GM12878 (cell line): ENCODE measurements at regions not wholly inside any gene's neighbourhood (a gene's known extent, or its start where the extent isn't known, plus 50 kb on each side); places are given as distances from the start of the nearest gene placed in this dataset.
A peak's percentile ranks its signal among the peaks of the same experiment; 100 is the strongest.

Experiments used
- ATAC-seq: fragments of 200-7000 bp; cut with Tn5 transposase; 3 replicates; pipeline ENCODE4 v1.9.1; 2020; ENCODE audit warnings: mild to moderate bottlenecking, moderate library complexity
- BruUV-seq: library from RNA; stranded (reverse); fragments of 400-500 nt; replicated peaks from 2 replicates; lab custom pipeline; 2021; lab: Mats Ljungman, UMichigan
- CTCF ChIA-PET: fragments of 300-600 bp; sonication (Branson Sonifier 250); formaldehyde crosslinking; extraction: SDS; loops from one replicate; lab custom pipeline; 2021; ENCODE audit warnings: inconsistent platforms; lab: Yijun Ruan, JAX
- POLR2A ChIA-PET: fragments of 350-600 bp; formaldehyde crosslinking; extraction: SDS; loops from one replicate; lab custom pipeline; 2021; ENCODE audit warnings: inconsistent platforms; lab: Charles Lee
- RAD21 ChIA-PET: fragments of 300-600 bp; sonication (Branson Sonifier 250); formaldehyde crosslinking; loops from one replicate; lab custom pipeline; 2023; ENCODE audit warnings: antibody characterized with exemption; ENCODE audit not compliant: unreplicated experiment; lab: Charles Lee
- SMC1A ChIA-PET: fragments of 300-600 bp; sonication (Branson Sonifier 250); formaldehyde crosslinking; loops from one replicate; lab custom pipeline; 2023; ENCODE audit not compliant: unreplicated experiment, uncharacterized antibody; lab: Charles Lee
- DNase-seq: peaks from one replicate; pipeline ENCODE4 v3.0.0-alpha.2; 2011; ENCODE audit warnings: low read depth, low spot score
- FAIRE-seq: peaks from 3 replicates; lab custom pipeline; 2011; peaks lifted over from hg19 to GRCh38; lab: Jason Lieb, UNC
- H2AFZ ChIP-seq: 2 replicates; pipeline ENCODE4 v1.6.0; 2011; ENCODE audit warnings: low read depth, low read length, control low read depth; ENCODE audit not compliant: control insufficient read depth
- H3K27ac ChIP-seq: 2 replicates; pipeline ENCODE4 v1.5.1; 2011; ENCODE audit warnings: control low read depth; ENCODE audit not compliant: control insufficient read depth, insufficient read depth
- H3K27me3 ChIP-seq, 2 experiments: replicated peaks in 1 of 2; 2 replicates each; pipeline versions ENCODE4 v1.6.0 to v1.6.1; 2011; ENCODE audit warnings: low read length in 1 of 2; ENCODE audit not compliant: control insufficient read depth in 2 of 2, insufficient read depth in 2 of 2
- H3K36me3 ChIP-seq, 2 experiments: 2 replicates each; pipeline ENCODE4 v1.5.1; 2011; ENCODE audit warnings: low read length in 1 of 2; ENCODE audit not compliant: control insufficient read depth in 2 of 2, insufficient read depth in 2 of 2
- H3K4me1 ChIP-seq: 2 replicates; pipeline ENCODE4 v1.6.1; 2011; ENCODE audit warnings: mild to moderate bottlenecking, low read length, moderate library complexity, mixed read lengths; ENCODE audit not compliant: control insufficient read depth, insufficient read depth
- H3K4me2 ChIP-seq: 2 replicates; pipeline ENCODE4 v1.6.0; 2011; ENCODE audit warnings: control low read depth; ENCODE audit not compliant: control insufficient read depth, insufficient read depth
- H3K4me3 ChIP-seq: fragments of 200-600 bp; sonication (generic); 2 replicates; pipeline ENCODE4 v1.5.1; 2016
- H3K79me2 ChIP-seq: 2 replicates; pipeline ENCODE4 v1.6.0; 2011; ENCODE audit warnings: low read length; ENCODE audit not compliant: control insufficient read depth, insufficient read depth
- H3K9ac ChIP-seq: 2 replicates; pipeline ENCODE4 v1.8.0; 2011; ENCODE audit warnings: low read length, control low read depth, mixed read lengths; ENCODE audit not compliant: control insufficient read depth, insufficient read depth
- H3K9me3 ChIP-seq: replicated peaks from 3 replicates; pipeline ENCODE4 v1.5.1; 2011; ENCODE audit warnings: mild to moderate bottlenecking, low read length; ENCODE audit not compliant: control insufficient read depth, insufficient read depth
- H4K20me1 ChIP-seq: 2 replicates; pipeline ENCODE4 v1.6.0; 2011; ENCODE audit not compliant: control insufficient read depth, insufficient read depth
- CHD1 ChIP-seq: IDR thresholded peaks from 2 replicates; pipeline ENCODE4 v1.6.1; 2012; ENCODE audit warnings: low read depth, low read length, improper control_type of control experiment
- ETV6 ChIP-seq, 2 experiments: fragments of 450-650 bp in 1 of 2; IDR thresholded peaks in 1 of 2; conservative IDR thresholded peaks in 1 of 2; 2 replicates each; pipeline ENCODE4 v1.6.1; 2014; ENCODE audit warnings: antibody characterized with exemption in 1 of 2, borderline replicate concordance in 1 of 2, low read depth in 1 of 2, mild to moderate bottlenecking in 1 of 2, moderate library complexity in 1 of 2
- MEF2A ChIP-seq: IDR thresholded peaks from 2 replicates; pipeline ENCODE4 v1.6.1; 2011; ENCODE audit warnings: low read depth, mild to moderate bottlenecking, low read length, moderate library complexity; ENCODE audit not compliant: insufficient read depth
- NBN ChIP-seq: fragments of 450-650 bp; IDR thresholded peaks from 2 replicates; pipeline ENCODE4 v1.6.1; 2016
- NFIC ChIP-seq: IDR thresholded peaks from 2 replicates; pipeline ENCODE4 v1.6.1; 2012; ENCODE audit warnings: low read depth, mild to moderate bottlenecking, inconsistent platforms, low read length, moderate library complexity
- WGBS: methylation state at CpG from one replicate; pipeline ENCODE4 v1.1.6; 2016; ENCODE audit warnings: low lambda C conversion rate; ENCODE audit not compliant: insufficient replicate concordance, insufficient coverage; ENCODE audit errors: missing lambda C conversion rate; 5-methylcytosine and 5-hydroxymethylcytosine counted together
- in situ Hi-C: fragments of 300-500 bp; cut with MboI; formaldehyde crosslinking; loops from 9 replicates; pipeline ENCODE4 v1.14.3; 2018; ENCODE audit warnings: mixed read lengths
- intact Hi-C: fragments of 100-400 bp; cut with micrococcal nuclease; formaldehyde crosslinking; loops from one replicate; pipeline ENCODE4 v1.14.2; 2022; ENCODE audit not compliant: unreplicated experiment
- TF ChIP-seq, protein P1 (sequence below): IDR thresholded peaks from 2 replicates; pipeline ENCODE4 v1.6.1; 2011; ENCODE audit warnings: low read depth, mild to moderate bottlenecking, low read length, moderate library complexity, borderline replicate concordance; ENCODE audit errors: extremely low read depth
- TF ChIP-seq, protein P2 (sequence below): fragments of 450-650 bp; IDR thresholded peaks from 2 replicates; pipeline ENCODE4 v1.6.1; 2018; ENCODE audit warnings: borderline replicate concordance, mild to moderate bottlenecking; ENCODE audit not compliant: partially characterized antibody
- TF ChIP-seq, protein P3 (sequence below): IDR thresholded peaks from 2 replicates; pipeline ENCODE4 v1.6.1; 2012; ENCODE audit warnings: low read depth, low read length, improper control_type of control experiment
- TF ChIP-seq, protein P4 (sequence below): fragments of 450-650 bp; IDR thresholded peaks from 2 replicates; pipeline ENCODE4 v1.6.1; 2017; ENCODE audit warnings: mild to moderate bottlenecking, moderate library complexity

DNA sequence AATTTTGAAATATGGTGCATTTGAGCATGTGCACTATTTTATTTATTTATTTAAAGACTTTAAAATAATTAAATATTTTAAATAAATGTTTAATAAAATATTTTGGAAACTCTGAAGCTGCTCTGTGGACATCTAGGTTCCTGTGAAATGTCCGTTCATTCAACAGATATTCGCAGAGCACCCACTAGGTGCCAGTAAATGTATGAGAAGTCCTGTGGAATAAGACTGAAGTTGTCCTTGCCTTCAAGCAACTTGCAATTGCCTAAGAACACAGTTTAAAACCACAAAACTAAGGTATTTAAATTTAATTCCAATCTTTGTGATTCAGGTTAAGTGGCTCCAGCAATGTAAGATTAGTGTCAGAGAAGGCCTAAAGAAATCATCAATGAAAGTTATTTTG, 306.7 kb downstream of the GBA3 start:
- Histone ChIP-seq H4K20me1 (no peaks in the 10 kb centered on the region), H3K4me2 (no peak overlapping the region), H3K27me3 (no peaks in the 10 kb centered on the region), H3K36me3 (no peaks in the 10 kb centered on the region)
- TF ChIP-seq, protein P1, sequence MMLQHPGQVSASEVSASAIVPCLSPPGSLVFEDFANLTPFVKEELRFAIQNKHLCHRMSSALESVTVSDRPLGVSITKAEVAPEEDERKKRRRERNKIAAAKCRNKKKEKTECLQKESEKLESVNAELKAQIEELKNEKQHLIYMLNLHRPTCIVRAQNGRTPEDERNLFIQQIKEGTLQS: no peak
- TF ChIP-seq NFIC (no peak), ETV6 (conservative IDR thresholded peaks at IDR 0.05 in 1 of 2, IDR thresholded peaks at IDR 0.05 in 1 of 2; ENCODE audit: borderline replicate concordance in 1 of 2, low read depth in 1 of 2) (no peak), NBN (no peak), CHD1 (no peak), MEF2A (no peak)
- TF ChIP-seq, protein P2, sequence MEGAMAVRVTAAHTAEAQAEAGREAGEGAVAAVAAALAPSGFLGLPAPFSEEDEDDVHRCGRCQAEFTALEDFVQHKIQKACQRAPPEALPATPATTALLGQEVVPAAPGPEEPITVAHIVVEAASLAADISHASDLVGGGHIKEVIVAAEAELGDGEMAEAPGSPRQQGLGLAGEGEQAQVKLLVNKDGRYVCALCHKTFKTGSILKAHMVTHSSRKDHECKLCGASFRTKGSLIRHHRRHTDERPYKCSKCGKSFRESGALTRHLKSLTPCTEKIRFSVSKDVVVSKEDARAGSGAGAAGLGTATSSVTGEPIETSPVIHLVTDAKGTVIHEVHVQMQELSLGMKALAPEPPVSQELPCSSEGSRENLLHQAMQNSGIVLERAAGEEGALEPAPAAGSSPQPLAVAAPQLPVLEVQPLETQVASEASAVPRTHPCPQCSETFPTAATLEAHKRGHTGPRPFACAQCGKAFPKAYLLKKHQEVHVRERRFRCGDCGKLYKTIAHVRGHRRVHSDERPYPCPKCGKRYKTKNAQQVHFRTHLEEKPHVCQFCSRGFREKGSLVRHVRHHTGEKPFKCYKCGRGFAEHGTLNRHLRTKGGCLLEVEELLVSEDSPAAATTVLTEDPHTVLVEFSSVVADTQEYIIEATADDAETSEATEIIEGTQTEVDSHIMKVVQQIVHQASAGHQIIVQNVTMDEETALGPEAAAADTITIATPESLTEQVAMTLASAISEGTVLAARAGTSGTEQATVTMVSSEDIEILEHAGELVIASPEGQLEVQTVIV: no peak
- TF ChIP-seq, protein P3, sequence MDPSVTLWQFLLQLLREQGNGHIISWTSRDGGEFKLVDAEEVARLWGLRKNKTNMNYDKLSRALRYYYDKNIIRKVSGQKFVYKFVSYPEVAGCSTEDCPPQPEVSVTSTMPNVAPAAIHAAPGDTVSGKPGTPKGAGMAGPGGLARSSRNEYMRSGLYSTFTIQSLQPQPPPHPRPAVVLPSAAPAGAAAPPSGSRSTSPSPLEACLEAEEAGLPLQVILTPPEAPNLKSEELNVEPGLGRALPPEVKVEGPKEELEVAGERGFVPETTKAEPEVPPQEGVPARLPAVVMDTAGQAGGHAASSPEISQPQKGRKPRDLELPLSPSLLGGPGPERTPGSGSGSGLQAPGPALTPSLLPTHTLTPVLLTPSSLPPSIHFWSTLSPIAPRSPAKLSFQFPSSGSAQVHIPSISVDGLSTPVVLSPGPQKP: no peak
- TF ChIP-seq, protein P4, sequence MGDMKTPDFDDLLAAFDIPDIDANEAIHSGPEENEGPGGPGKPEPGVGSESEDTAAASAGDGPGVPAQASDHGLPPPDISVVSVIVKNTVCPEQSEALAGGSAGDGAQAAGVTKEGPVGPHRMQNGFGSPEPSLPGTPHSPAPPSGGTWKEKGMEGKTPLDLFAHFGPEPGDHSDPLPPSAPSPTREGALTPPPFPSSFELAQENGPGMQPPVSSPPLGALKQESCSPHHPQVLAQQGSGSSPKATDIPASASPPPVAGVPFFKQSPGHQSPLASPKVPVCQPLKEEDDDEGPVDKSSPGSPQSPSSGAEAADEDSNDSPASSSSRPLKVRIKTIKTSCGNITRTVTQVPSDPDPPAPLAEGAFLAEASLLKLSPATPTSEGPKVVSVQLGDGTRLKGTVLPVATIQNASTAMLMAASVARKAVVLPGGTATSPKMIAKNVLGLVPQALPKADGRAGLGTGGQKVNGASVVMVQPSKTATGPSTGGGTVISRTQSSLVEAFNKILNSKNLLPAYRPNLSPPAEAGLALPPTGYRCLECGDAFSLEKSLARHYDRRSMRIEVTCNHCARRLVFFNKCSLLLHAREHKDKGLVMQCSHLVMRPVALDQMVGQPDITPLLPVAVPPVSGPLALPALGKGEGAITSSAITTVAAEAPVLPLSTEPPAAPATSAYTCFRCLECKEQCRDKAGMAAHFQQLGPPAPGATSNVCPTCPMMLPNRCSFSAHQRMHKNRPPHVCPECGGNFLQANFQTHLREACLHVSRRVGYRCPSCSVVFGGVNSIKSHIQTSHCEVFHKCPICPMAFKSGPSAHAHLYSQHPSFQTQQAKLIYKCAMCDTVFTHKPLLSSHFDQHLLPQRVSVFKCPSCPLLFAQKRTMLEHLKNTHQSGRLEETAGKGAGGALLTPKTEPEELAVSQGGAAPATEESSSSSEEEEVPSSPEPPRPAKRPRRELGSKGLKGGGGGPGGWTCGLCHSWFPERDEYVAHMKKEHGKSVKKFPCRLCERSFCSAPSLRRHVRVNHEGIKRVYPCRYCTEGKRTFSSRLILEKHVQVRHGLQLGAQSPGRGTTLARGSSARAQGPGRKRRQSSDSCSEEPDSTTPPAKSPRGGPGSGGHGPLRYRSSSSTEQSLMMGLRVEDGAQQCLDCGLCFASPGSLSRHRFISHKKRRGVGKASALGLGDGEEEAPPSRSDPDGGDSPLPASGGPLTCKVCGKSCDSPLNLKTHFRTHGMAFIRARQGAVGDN: no peak
- TF ChIP-seq, all 136 proteins: peak for 0
- FAIRE-seq (no peak), DNase-seq (no peak), ATAC-seq (0 out of 3 replicates have a peak, but pooled peaks have one; percentile 27)
- H3K79me2 ChIP-seq: no peaks in the 10 kb centered on the region
- BruUV-seq: no TSS peak
- RAD21 ChIA-PET: no interaction called here
- SMC1A ChIA-PET: interaction anchor here (1.2 kb wide), 1 partner anchor 105 kb away, joined by 3 read pairs; no protein-coding TSS in a partner anchor
- POLR2A ChIA-PET: no interaction called here
- CTCF ChIA-PET: interaction anchor here (1.2 kb wide), 1 partner anchor 136 kb away, joined by 6 read pairs; no protein-coding TSS in a partner anchor
- in situ Hi-C loops: no loop called here
- no peak overlapping the region for H3K4me3 ChIP-seq
- intact Hi-C loops: no loop called here
- H3K27ac ChIP-seq: no peak overlapping the region
- H3K9ac ChIP-seq: no peak overlapping the region
- no peak overlapping the region for H2AFZ ChIP-seq
- no peaks in the 10 kb centered on the region for H3K4me1 ChIP-seq
- H3K9me3 ChIP-seq: no peaks in the 10 kb centered on the region
- WGBS: 0% methylated on average over 2 of the region's 2 CpGs
